Endothelial cell of umbilical vein (primary cell): ENCODE measurements at regions not wholly inside any gene's neighbourhood (a gene's known extent, or its start where the extent isn't known, plus 50 kb on each side); places are given as distances from the start of the nearest gene placed in this dataset.

Experiments used
- BruUV-seq: library from RNA; stranded (reverse); fragments of 400-500 nt; replicated peaks from 2 replicates; lab custom pipeline; 2021; lab: Mats Ljungman, UMichigan
- CTCF ChIA-PET: fragments of 300-600, 350-600 bp; sonication (Branson Sonifier 250); formaldehyde crosslinking; loops from one replicate; lab custom pipeline; 2021; ENCODE audit warnings: antibody characterized with exemption, inconsistent platforms; lab: Charles Lee
- POLR2A ChIA-PET: fragments of 300-600, 350-600 bp; sonication (Branson Sonifier 250); formaldehyde crosslinking; loops from one replicate; lab custom pipeline; 2021; ENCODE audit warnings: antibody characterized with exemption, inconsistent platforms; lab: Charles Lee
- DNase-seq: peaks from one replicate; pipeline ENCODE4 v3.0.0-alpha.2; 2011; ENCODE audit warnings: low read depth, low spot score
- FAIRE-seq: peaks from 2 replicates; lab custom pipeline; 2011; peaks lifted over from hg19 to GRCh38; lab: Jason Lieb, UNC
- H2AFZ ChIP-seq: 2 replicates; pipeline ENCODE4 v1.6.0; 2012; ENCODE audit warnings: low read depth, low read length, control low read depth, inconsistent platforms
- H3K27ac ChIP-seq: 2 replicates; pipeline ENCODE4 v1.5.1; 2011; ENCODE audit warnings: low read depth, mild to moderate bottlenecking, control low read depth, low read length, moderate library complexity; ENCODE audit not compliant: insufficient read depth
- H3K27me3 ChIP-seq, 2 experiments: 2 replicates each; pipeline versions ENCODE4 v1.6.0 to v1.6.1; 2011; ENCODE audit warnings: low read length in 2 of 2, mixed read lengths in 1 of 2; ENCODE audit not compliant: control insufficient read depth in 2 of 2, insufficient read depth in 2 of 2
- H3K36me3 ChIP-seq, 2 experiments: 2 replicates in 1 of 2; 3 replicates in 1 of 2; pipeline ENCODE4 v1.5.1; 2011; ENCODE audit warnings: low read length in 2 of 2, mild to moderate bottlenecking in 1 of 2, moderate library complexity in 1 of 2; ENCODE audit not compliant: control insufficient read depth in 2 of 2, insufficient read depth in 2 of 2; ENCODE audit errors: extremely low read depth in 1 of 2
- H3K4me1 ChIP-seq: 3 replicates; pipeline ENCODE4 v1.5.1; 2011; ENCODE audit warnings: mild to moderate bottlenecking, low read length; ENCODE audit not compliant: control insufficient read depth, insufficient read depth; ENCODE audit errors: extremely low read depth
- H3K4me2 ChIP-seq: 2 replicates; pipeline ENCODE4 v1.6.1; 2011; ENCODE audit warnings: low read length, control low read depth, mixed read lengths; ENCODE audit not compliant: insufficient read depth
- H3K4me3 ChIP-seq, 3 experiments: fragments of 200-600 bp in 1 of 3; sonication (generic), shearing (Covaris generic) in 1 of 3; replicated peaks in 1 of 3; 2 replicates each; pipeline ENCODE4 v1.5.1; 2011 to 2016; ENCODE audit warnings: control low read depth in 3 of 3, low read length in 3 of 3, mild to moderate bottlenecking in 2 of 3, inconsistent platforms in 1 of 3, low read depth in 1 of 3, moderate library complexity in 1 of 3; ENCODE audit not compliant: insufficient read depth in 1 of 3
- H3K79me2 ChIP-seq: 2 replicates; pipeline ENCODE4 v1.6.0; 2012; ENCODE audit warnings: low read length, inconsistent platforms; ENCODE audit not compliant: control insufficient read depth, insufficient read depth
- H3K9ac ChIP-seq: replicated peaks from 2 replicates; pipeline ENCODE3; 2011; ENCODE audit warnings: low read length, control low read depth; ENCODE audit not compliant: insufficient read depth; ENCODE audit errors: extremely low read depth
- H3K9me1 ChIP-seq: replicated peaks from 3 replicates; pipeline ENCODE4 v1.6.0; 2011; ENCODE audit warnings: mild to moderate bottlenecking, low read length; ENCODE audit not compliant: control insufficient read depth, insufficient read depth; ENCODE audit errors: extremely low read depth
- H3K9me3 ChIP-seq: replicated peaks from 2 replicates; pipeline ENCODE4 v1.5.1; 2012; ENCODE audit warnings: low read length, inconsistent platforms; ENCODE audit not compliant: control insufficient read depth, insufficient read depth
- H4K20me1 ChIP-seq: replicated peaks from 2 replicates; pipeline ENCODE3; 2011; ENCODE audit warnings: mild to moderate bottlenecking, low read length; ENCODE audit not compliant: control insufficient read depth, insufficient read depth; ENCODE audit errors: extremely low read depth
- EZH2 ChIP-seq: IDR thresholded peaks from 2 replicates; pipeline ENCODE4 v1.6.1; 2012; ENCODE audit warnings: borderline replicate concordance, low read depth, mild to moderate bottlenecking, moderate library complexity, low read length, inconsistent platforms; ENCODE audit not compliant: severe bottlenecking
- FOS ChIP-seq: IDR thresholded peaks from 2 replicates; pipeline ENCODE4 v1.6.1; 2011; ENCODE audit warnings: mild to moderate bottlenecking, low read length, moderate library complexity, borderline replicate concordance; ENCODE audit not compliant: insufficient read depth
- GATA2 ChIP-seq: IDR thresholded peaks from 2 replicates; pipeline ENCODE4 v1.7.0; 2011; ENCODE audit warnings: low read depth, mild to moderate bottlenecking, moderate library complexity, mixed read lengths, low read length; ENCODE audit not compliant: insufficient read length, insufficient read depth
- JUN ChIP-seq: IDR thresholded peaks from 2 replicates; pipeline ENCODE4 v1.6.1; 2011; ENCODE audit warnings: borderline replicate concordance, low read depth; ENCODE audit not compliant: insufficient read length, insufficient read depth
- MYC ChIP-seq: IDR thresholded peaks from one replicate; pipeline ENCODE4 v1.6.1; 2011; ENCODE audit warnings: mild to moderate bottlenecking, low read depth, low read length
- POLR2A ChIP-seq: IDR thresholded peaks from 2 replicates; pipeline ENCODE4 v1.6.1; 2012; ENCODE audit warnings: low read depth, mild to moderate bottlenecking, control low read depth, low read length
- POLR2AphosphoS5 ChIP-seq: IDR thresholded peaks from 2 replicates; pipeline ENCODE4 v1.6.1; 2012; ENCODE audit warnings: low read depth, mild to moderate bottlenecking, control low read depth, low read length, moderate library complexity; ENCODE audit not compliant: insufficient read depth
- dilution Hi-C: fragments of 300-500 bp; cut with MboI; formaldehyde crosslinking; loops from one replicate; pipeline ENCODE4 v1.15.0; 2019; ENCODE audit warnings: low sequenced_read_pairs; ENCODE audit not compliant: extremely low pct_ligation_motif_present
- intact Hi-C: fragments of 100-400 bp; cut with micrococcal nuclease; formaldehyde crosslinking; loops from one replicate; pipeline ENCODE4 v1.10.0; 2022
- TF ChIP-seq, protein P1 (sequence below): IDR thresholded peaks from 2 replicates; pipeline ENCODE4 v1.6.1; 2011; ENCODE audit not compliant: insufficient read depth, insufficient read length
- TF ChIP-seq, protein P2 (sequence below), 2 donors: IDR thresholded peaks; 1 replicate in 1 of 2; 2 replicates in 1 of 2; pipeline ENCODE4 v1.5.1; 2011; ENCODE audit warnings: low read length in 2 of 2, mild to moderate bottlenecking in 2 of 2, moderate library complexity in 2 of 2, control low read depth in 1 of 2, inconsistent platforms in 1 of 2, low read depth in 1 of 2; ENCODE audit not compliant: insufficient read depth in 1 of 2; ENCODE audit errors: extremely low read depth in 1 of 2

DNA sequence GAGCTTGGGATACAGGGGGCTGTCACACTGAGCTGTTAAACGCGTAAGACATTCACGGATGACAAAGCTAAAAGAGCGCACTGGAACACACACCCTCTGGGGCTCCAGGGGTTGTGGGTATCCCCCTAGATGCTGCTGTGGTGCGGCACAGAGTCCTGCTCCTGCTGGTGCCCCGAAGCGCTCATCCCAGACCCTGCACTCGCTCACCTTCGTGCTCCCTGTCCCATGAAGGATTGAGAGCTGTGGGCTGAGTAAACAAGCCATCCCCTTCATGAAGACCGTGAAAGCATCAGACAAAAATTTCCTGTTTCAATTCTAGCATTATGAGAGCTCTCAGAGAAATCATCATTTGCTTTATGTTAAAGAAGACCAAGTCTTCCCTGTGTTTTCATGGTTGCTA, 463.5 kb upstream of the ADGRL2 start:
- dilution Hi-C loops: no loop called here
- peaks cover 12% of the 10 kb centered on the region for H3K4me1 ChIP-seq
- no peaks in the 10 kb centered on the region for H3K9me1 ChIP-seq
- DNase-seq (no peak), FAIRE-seq (no peak)
- intact Hi-C loops: no loop called here
- H3K27me3 ChIP-seq: no peaks in the 10 kb centered on the region
- no peaks in the 10 kb centered on the region for H4K20me1 ChIP-seq
- POLR2A ChIA-PET: no interaction called here
- no peak overlapping the region for H2AFZ ChIP-seq
- H3K79me2 ChIP-seq: no peaks in the 10 kb centered on the region
- H3K9ac ChIP-seq: no peak overlapping the region
- H3K27ac ChIP-seq: no peak overlapping the region
- H3K4me2 ChIP-seq: no peak overlapping the region
- TF ChIP-seq MYC (no peak), JUN (no peak), GATA2 (no peak)
- no peaks in the 10 kb centered on the region for H3K9me3 ChIP-seq
- H3K36me3 ChIP-seq: no peaks in the 10 kb centered on the region
- no peak overlapping the region for H3K4me3 ChIP-seq
- CTCF ChIA-PET: no interaction called here
- no TSS peak for BruUV-seq

DNA sequence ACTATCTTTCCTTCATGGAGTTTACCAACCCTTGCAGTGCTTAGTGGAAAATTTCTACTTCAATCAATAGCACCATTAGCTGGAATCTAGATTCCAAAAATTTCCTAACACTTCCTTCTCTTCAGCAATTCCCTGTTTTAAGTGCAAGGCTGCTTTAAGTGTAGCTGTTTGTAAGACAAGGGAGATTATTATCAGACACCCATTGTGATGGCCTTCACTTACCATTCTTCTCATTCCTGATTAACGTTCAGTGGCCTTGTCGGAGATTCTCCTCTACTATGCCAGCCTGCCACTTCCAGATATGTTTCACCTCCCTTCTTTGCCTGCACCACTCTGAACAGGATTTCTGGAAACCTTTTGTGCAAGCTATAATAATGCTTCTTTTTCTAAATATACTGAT, 464.9 kb upstream of the ADGRL2 start:
- no peak overlapping the region for H3K4me3 ChIP-seq
- H3K36me3 ChIP-seq: no peaks in the 10 kb centered on the region
- DNase-seq: no peak
- no peak for FAIRE-seq
- no peaks in the 10 kb centered on the region for H4K20me1 ChIP-seq
- CTCF ChIA-PET: no interaction called here
- no peak overlapping the region for H2AFZ ChIP-seq
- BruUV-seq: no TSS peak
- H3K27ac ChIP-seq: no peak overlapping the region
- dilution Hi-C loops (no loop called here), intact Hi-C loops (no loop called here)
- H3K4me1 ChIP-seq: peaks cover 12% of the 10 kb centered on the region
- no peaks in the 10 kb centered on the region for H3K27me3 ChIP-seq
- H3K9ac ChIP-seq: no peak overlapping the region
- POLR2A ChIA-PET: no interaction called here
- no peaks in the 10 kb centered on the region for H3K9me3 ChIP-seq
- H3K4me2 ChIP-seq: no peak overlapping the region
- TF ChIP-seq, protein P1, sequence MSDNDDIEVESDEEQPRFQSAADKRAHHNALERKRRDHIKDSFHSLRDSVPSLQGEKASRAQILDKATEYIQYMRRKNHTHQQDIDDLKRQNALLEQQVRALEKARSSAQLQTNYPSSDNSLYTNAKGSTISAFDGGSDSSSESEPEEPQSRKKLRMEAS: no peak
- TF ChIP-seq JUN: no peak
- no peak for TF ChIP-seq FOS
- no peak for TF ChIP-seq POLR2A
- no peak for TF ChIP-seq POLR2AphosphoS5
- TF ChIP-seq GATA2: no peak
- TF ChIP-seq, protein P2, sequence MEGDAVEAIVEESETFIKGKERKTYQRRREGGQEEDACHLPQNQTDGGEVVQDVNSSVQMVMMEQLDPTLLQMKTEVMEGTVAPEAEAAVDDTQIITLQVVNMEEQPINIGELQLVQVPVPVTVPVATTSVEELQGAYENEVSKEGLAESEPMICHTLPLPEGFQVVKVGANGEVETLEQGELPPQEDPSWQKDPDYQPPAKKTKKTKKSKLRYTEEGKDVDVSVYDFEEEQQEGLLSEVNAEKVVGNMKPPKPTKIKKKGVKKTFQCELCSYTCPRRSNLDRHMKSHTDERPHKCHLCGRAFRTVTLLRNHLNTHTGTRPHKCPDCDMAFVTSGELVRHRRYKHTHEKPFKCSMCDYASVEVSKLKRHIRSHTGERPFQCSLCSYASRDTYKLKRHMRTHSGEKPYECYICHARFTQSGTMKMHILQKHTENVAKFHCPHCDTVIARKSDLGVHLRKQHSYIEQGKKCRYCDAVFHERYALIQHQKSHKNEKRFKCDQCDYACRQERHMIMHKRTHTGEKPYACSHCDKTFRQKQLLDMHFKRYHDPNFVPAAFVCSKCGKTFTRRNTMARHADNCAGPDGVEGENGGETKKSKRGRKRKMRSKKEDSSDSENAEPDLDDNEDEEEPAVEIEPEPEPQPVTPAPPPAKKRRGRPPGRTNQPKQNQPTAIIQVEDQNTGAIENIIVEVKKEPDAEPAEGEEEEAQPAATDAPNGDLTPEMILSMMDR (IDR thresholded peaks at IDR 0.05; ENCODE audit: extremely low read depth in 1 of 2, insufficient read depth in 1 of 2, low read depth in 1 of 2, low read length in 2 of 2): no peak
- no peak for TF ChIP-seq MYC
- TF ChIP-seq EZH2: no peak
- H3K79me2 ChIP-seq: no peaks in the 10 kb centered on the region
- H3K9me1 ChIP-seq: no peaks in the 10 kb centered on the region
